NCI-H748 (cell line): ENCODE measurements at regions not wholly inside any gene's neighbourhood (a gene's known extent, or its start where the extent isn't known, plus 50 kb on each side); places are given as distances from the start of the nearest gene placed in this dataset.
"Not testable (repeated sequence)": the region's sequence is repeated elsewhere in the genome, so short reads cannot be mapped to it uniquely, and the experiment has no call there.

ENCODE experiments used
- DNase-seq: peaks from one replicate; lab custom pipeline; 2025; ENCODE audit not compliant: unreplicated experiment; lab: John Stamatoyannopoulos, UW

GRCh38 chr4:118586357-118586790 lies 98.8 kb upstream of the METTL14 start:
- DNase-seq, result no peak

GRCh38 chr4:118587116-118587831 lies 97.9 kb upstream of the METTL14 start:
- DNase-seq, result no peak

DNA sequence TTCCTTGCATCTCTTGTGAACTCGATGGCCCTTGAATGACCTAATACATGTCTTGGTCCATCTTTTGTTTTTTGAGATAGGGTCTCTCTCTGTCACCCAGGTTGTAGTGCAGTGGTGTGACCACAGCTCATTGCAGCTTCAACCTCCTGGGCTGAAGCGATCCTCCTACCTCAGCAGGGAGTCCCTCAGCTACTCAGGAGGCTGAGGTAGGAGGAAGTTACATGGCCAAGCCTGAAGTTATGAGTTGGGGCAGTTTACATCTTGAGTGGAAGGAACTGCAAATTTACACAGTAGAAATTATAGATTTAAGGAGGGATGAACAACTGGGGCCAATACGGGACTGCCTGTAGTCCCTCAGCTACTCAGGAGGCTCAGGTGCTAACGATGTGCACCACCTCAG lies 97.2 kb upstream of the METTL14 start:
- DNase-seq, result no peak

- no peak for DNase-seq
Observed at GRCh38 chr4:118589471-118590055, 95.6 kb upstream of the METTL14 start.

GRCh38 chr4:118591339-118592046 lies 93.7 kb upstream of the METTL14 start:
- peak; percentile 88 for DNase-seq

DNA sequence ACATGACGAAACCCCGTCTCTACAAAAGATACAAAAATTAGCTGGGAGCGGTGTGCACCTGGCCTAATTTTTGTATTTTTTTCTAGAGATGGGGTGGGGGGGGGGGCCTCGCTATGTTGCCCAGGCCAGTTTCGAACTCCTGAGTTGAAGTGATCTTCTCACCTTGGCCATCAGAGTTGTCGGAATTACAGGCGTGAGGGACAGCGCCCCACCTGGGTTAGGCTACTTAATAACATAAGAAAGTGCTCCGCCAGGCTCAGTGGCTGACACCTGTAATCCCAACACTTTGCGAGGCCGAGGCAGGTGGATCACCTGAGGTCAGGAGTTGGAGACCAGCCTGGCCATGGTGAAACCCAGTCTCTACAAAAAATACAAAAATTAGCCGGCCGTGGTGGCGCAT lies 92.9 kb upstream of the METTL14 start:
- DNase-seq, result not testable (repeated sequence)

GRCh38 chr4:118595883-118596282 lies 89.3 kb upstream of the METTL14 start:
- not testable (repeated sequence) for DNase-seq

DNA sequence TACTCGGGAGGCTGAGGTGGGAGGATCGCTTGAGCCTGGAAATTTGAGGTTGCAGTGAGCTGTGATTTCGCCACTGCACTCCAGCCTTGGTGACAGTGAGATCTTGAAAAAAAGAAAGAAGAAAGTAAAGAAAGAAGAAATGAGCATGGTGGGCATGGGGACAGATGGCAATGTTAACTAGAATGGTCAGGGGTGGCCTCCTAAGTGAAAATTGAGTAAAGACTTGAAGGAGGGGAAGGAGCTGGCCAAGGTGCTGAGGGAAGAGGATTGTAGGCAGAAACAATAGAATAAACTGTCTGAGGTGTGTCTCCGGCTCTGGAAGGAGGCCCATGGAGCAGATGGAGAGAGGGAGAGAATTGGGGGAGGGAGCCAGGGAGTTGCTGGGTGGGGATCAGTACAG lies 60.1 kb upstream of the METTL14 start:
- not testable (repeated sequence) for DNase-seq

DNA sequence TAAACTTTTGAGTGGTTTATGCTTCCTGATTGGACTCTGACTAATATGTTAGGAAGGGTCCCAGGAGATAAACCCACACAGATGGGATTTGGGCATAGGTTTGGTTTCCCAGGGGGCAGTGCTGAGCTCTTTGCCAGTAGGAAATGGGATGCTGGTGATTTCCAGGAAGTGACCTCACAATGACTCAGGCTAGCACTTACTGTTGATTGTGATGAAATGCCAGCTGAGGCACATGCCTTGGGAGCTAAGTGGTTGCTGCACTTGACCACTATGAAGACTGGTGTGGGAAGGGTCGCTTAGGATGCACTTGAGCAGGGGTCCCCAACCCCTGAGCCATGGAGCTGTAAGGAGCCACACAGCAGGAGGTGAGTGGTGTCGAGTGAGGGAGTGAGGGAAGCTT lies 55.5 kb upstream of the METTL14 start:
- not testable (repeated sequence) for DNase-seq

GRCh38 chr4:118630897-118631296 lies 54.3 kb upstream of the METTL14 start:
- DNase-seq, result not testable (repeated sequence)

- not testable (repeated sequence) for DNase-seq
Observed at GRCh38 chr4:118631321-118632050, 53.7 kb upstream of the METTL14 start.

DNA sequence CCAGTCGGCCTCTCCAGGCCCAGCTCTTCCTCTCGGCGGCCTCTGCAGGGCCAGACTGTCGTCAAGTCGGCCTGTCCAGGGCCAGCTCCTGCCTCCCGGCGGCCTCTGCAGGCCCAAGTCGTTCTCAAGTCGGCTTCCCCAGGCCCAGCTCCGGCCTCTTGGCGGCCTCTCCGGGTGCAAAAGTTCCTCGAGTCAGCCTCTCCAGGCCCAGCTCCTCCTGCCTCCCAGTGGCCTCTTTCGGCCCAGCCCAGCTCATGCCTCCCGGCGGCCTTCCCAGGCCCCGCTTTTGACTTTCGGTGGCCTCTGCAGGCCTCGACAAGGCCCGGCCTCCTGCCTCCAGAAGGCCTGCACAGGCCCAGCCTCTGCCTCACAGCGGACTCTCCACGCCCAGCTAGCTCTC lies 51.7 kb upstream of the METTL14 start:
- not testable (repeated sequence) for DNase-seq

DNA sequence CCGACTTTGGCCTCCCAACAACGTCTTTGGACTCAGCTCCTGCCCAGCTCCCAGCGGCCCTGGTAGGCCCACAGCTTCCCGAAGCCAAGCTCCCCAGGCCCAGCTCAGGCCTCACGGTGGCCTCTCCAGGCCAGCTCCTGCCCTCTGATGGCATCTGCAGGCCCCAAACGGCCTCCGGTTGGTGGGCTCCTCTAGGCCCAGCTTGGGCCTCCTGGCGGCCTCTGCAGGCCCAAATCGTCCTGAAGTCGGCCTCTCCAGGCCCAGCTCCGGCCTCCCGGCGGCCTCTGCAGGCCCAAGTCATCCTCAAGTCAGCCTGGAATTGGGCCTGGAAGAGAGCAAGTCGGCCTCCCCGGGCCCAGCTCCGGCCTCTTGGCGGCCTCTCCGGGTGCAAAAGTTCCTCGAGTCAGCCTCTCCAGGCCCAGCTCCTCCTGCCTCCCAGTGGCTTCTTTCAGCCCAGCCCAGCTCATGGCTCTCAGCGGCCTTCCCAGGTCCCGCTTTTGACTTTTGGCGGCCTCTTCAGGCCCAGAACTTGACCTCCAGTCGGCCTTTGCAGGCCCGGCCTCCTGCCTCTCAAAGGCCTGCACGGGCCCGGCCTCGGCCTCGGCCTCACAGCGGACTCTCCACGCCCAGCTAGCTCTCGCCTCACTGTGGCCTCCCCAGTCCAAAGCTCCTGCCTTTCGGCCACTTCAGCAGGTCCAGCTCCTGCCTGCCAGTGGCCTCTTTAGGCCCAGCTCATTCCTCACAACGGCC lies 50.9 kb upstream of the METTL14 start:
- DNase-seq, result not testable (repeated sequence)
